A673 (cell line): ENCODE measurements at regions not wholly inside any gene's neighbourhood (a gene's known extent, or its start where the extent isn't known, plus 50 kb on each side); places are given as distances from the start of the nearest gene placed in this dataset.

Experiments
- BruUV-seq: library from RNA; stranded (reverse); fragments of 400-500 nt; replicated peaks from 2 replicates; lab custom pipeline; 2021; lab: Mats Ljungman, UMichigan
- CTCF ChIA-PET: fragments of 300-600 bp; sonication (Branson Sonifier 250); formaldehyde crosslinking; loops from one replicate; lab custom pipeline; 2022; ENCODE audit warnings: antibody characterized with exemption; lab: Charles Lee
- POLR2A ChIA-PET: fragments of 300-600 bp; sonication (Branson Sonifier 250); formaldehyde crosslinking; loops from one replicate; lab custom pipeline; 2022; ENCODE audit warnings: antibody characterized with exemption; ENCODE audit not compliant: low non-redundant PET; lab: Charles Lee
- DNase-seq: peaks from one replicate; pipeline ENCODE4 v3.0.0-alpha.2; 2015; ENCODE audit warnings: low spot score
- H3K27ac ChIP-seq: fragments of 200-600 bp; sonication (generic); 2 replicates; pipeline ENCODE4 v1.5.1; 2016; ENCODE audit warnings: mixed run types, low read depth, mild to moderate bottlenecking, mixed read lengths, antibody characterized with exemption, low read length; ENCODE audit not compliant: poor library complexity, severe bottlenecking
- H3K27me3 ChIP-seq: fragments of 200-600 bp; sonication (generic); replicated peaks from 2 replicates; pipeline ENCODE4 v1.6.1; 2017; ENCODE audit warnings: mixed run types, low read depth, mild to moderate bottlenecking, mixed read lengths, antibody characterized with exemption, low read length; ENCODE audit not compliant: insufficient read depth, poor library complexity
- H3K36me3 ChIP-seq: fragments of 200-600 bp; sonication (generic); 2 replicates; pipeline ENCODE4 v1.6.1; 2016; ENCODE audit warnings: mixed run types, mild to moderate bottlenecking, mixed read lengths, antibody characterized with exemption, low read length; ENCODE audit not compliant: insufficient read depth, poor library complexity, severe bottlenecking
- H3K4me1 ChIP-seq: fragments of 200-600 bp; sonication (generic); 2 replicates; pipeline ENCODE4 v1.6.1; 2017; ENCODE audit warnings: mixed run types, mild to moderate bottlenecking, mixed read lengths, antibody characterized with exemption, low read length; ENCODE audit not compliant: insufficient read depth, poor library complexity, severe bottlenecking
- H3K4me3 ChIP-seq: fragments of 200-600 bp; sonication (generic); 2 replicates; pipeline ENCODE4 v1.5.1; 2016; ENCODE audit warnings: low read depth, mixed run types, mild to moderate bottlenecking, mixed read lengths, low read length; ENCODE audit not compliant: poor library complexity, severe bottlenecking
- H3K9me3 ChIP-seq: fragments of 200-600 bp; sonication (generic); 2 replicates; pipeline ENCODE4 v1.6.1; 2016; ENCODE audit warnings: mixed run types, low read depth, mild to moderate bottlenecking, mixed read lengths, antibody characterized with exemption, low read length; ENCODE audit not compliant: poor library complexity, severe bottlenecking
- EZH2 ChIP-seq: fragments of 200-600 bp; sonication (generic); IDR thresholded peaks from 2 replicates; pipeline ENCODE4 v1.6.1; 2017; ENCODE audit warnings: borderline replicate concordance, low read depth, mild to moderate bottlenecking, mixed read lengths, antibody characterized with exemption, low read length; ENCODE audit not compliant: poor library complexity, severe bottlenecking
- intact Hi-C: fragments of 100-400 bp; cut with micrococcal nuclease; formaldehyde crosslinking; loops from one replicate; pipeline ENCODE4 v1.10.0; 2022; ENCODE audit not compliant: unreplicated experiment
- TF ChIP-seq, protein P1 (sequence below): fragments of 300-800, 200-600 bp; sonication (generic); conservative IDR thresholded peaks from 2 replicates; pipeline ENCODE4 v1.5.1; 2017; ENCODE audit warnings: low read depth, mild to moderate bottlenecking, antibody characterized with exemption, low read length, moderate library complexity, mixed read lengths

DNA sequence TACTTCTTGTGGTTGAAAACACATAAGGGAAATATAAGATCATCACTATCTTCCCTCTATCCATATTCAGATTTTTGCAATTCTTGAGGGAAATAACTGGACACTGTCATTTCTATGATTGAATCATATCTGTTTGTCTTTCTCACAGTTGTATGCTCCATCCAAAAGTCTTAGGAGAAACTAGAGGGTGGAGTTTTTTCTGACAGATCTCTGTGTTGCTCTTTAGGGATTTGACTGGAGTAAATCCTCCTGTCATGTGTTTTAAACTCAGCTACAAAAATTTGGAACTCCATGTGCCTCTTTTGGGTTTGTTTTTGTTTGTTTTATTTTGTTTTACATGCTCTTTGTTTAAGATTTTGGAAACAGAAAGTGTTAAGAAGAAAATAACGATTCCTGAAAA is 136.5 kb downstream of the SPATA18 start:
- TF ChIP-seq EZH2, result no peak
- TF ChIP-seq, protein P1, sequence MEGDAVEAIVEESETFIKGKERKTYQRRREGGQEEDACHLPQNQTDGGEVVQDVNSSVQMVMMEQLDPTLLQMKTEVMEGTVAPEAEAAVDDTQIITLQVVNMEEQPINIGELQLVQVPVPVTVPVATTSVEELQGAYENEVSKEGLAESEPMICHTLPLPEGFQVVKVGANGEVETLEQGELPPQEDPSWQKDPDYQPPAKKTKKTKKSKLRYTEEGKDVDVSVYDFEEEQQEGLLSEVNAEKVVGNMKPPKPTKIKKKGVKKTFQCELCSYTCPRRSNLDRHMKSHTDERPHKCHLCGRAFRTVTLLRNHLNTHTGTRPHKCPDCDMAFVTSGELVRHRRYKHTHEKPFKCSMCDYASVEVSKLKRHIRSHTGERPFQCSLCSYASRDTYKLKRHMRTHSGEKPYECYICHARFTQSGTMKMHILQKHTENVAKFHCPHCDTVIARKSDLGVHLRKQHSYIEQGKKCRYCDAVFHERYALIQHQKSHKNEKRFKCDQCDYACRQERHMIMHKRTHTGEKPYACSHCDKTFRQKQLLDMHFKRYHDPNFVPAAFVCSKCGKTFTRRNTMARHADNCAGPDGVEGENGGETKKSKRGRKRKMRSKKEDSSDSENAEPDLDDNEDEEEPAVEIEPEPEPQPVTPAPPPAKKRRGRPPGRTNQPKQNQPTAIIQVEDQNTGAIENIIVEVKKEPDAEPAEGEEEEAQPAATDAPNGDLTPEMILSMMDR, result no peak
- intact Hi-C loops, result no loop called here
- Histone ChIP-seq H3K4me1 (peaks cover 10% of the 10 kb centered on the region), H3K27ac (no peak overlapping the region), H3K9me3 (no peaks in the 10 kb centered on the region), H3K36me3 (no peaks in the 10 kb centered on the region), H3K27me3 (no peaks in the 10 kb centered on the region), H3K4me3 (no peak overlapping the region)
- no TSS peak for BruUV-seq
- POLR2A ChIA-PET, result interaction anchor here (0.8 kb wide), 1 partner anchor 1310 kb away, joined by 3 read pairs; no protein-coding TSS in a partner anchor
- CTCF ChIA-PET, result no interaction called here
- DNase-seq, result no peak

DNA sequence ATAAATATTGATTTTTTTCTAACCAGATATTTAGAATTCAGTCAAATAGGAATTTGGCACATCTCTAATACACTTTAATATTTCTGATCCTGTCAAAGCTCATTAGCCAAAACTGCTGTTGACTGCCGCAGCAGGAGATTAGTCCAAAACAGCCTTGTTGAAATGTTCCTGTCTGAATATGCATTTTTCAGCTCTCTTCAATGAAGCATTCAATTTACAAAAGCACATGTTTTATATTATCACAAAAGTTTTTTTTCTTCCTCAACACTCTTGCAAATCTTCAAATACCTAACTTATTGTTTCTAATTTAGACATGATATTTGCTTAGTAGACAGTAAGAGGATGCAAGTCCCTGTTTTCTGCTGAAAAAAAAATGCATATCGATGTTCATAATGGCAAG is 140.9 kb downstream of the SPATA18 start:
- TF ChIP-seq, protein P1, result no peak
- no peak for TF ChIP-seq EZH2
- H3K27ac ChIP-seq, result peak overlapping the region; percentile 95
- intact Hi-C loops, result no loop called here
- H3K36me3 ChIP-seq, result no peaks in the 10 kb centered on the region
- TSS peak; percentile 75 for BruUV-seq
- peak; percentile 69 for DNase-seq
- no peaks in the 10 kb centered on the region for H3K9me3 ChIP-seq
- H3K27me3 ChIP-seq, result no peaks in the 10 kb centered on the region
- ChIA-PET CTCF (no interaction called here), POLR2A (no interaction called here)
- H3K4me3 ChIP-seq, result peak overlapping the region; percentile 10
- H3K4me1 ChIP-seq, result peaks cover 24% of the 10 kb centered on the region

DNA sequence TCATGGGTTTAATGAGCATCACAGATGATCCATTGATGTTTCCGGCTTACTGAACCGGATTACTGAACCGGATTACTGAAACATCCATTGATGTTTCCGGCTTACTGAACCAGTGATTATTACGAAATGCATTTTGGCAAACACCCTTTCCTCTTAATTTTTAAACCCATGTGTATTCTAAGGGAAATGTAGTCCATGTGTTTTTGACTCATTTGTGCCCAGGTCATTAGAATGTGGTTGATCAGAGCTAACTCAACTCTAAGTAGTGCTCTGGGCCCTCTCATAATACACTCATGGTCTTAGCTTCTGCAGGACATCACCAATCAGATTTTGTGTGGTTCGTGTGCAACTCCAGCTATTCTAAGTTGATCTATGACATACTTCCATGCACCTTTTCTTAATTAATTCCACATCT is 141.6 kb downstream of the SPATA18 start:
- H3K4me3 ChIP-seq, result no peak overlapping the region
- peak; percentile 89 for DNase-seq
- ChIA-PET CTCF (no interaction called here), POLR2A (no interaction called here)
- intact Hi-C loops, result no loop called here
- peak overlapping the region; percentile 95 for H3K27ac ChIP-seq
- TF ChIP-seq, protein P1, result no peak
- TF ChIP-seq EZH2, result no peak
- no peaks in the 10 kb centered on the region for H3K9me3 ChIP-seq
- H3K36me3 ChIP-seq, result no peaks in the 10 kb centered on the region
- H3K27me3 ChIP-seq, result no peaks in the 10 kb centered on the region
- H3K4me1 ChIP-seq, result peaks cover 26% of the 10 kb centered on the region
- BruUV-seq, result no TSS peak
